GM12872 (cell line): ENCODE measurements at regions not wholly inside any gene's neighbourhood (a gene's known extent, or its start where the extent isn't known, plus 50 kb on each side); places are given as distances from the start of the nearest gene placed in this dataset.

Source experiments
- CTCF ChIP-seq: IDR thresholded peaks from 3 replicates; pipeline ENCODE4 v1.5.1; 2011; ENCODE audit warnings: low read depth, mild to moderate bottlenecking, low read length, moderate library complexity; ENCODE audit not compliant: insufficient read depth

GRCh38 chr2:8571301-8571791 lies 110.5 kb upstream of the ID2 start:
- no peak for TF ChIP-seq CTCF

- no peak for TF ChIP-seq CTCF
Observed at GRCh38 chr2:8571792-8572499, 109.9 kb upstream of the ID2 start.

- TF ChIP-seq CTCF, result no peak
Observed at GRCh38 chr2:8572712-8573233, 109.1 kb upstream of the ID2 start.

GRCh38 chr2:8573234-8573941 lies 108.5 kb upstream of the ID2 start:
- TF ChIP-seq CTCF, result no peak

- TF ChIP-seq CTCF, result no peak
Observed at GRCh38 chr2:8573942-8574195, 108.0 kb upstream of the ID2 start.

- no peak for TF ChIP-seq CTCF
Observed at GRCh38 chr2:8574196-8575037, 107.4 kb upstream of the ID2 start.
